SK-N-SH (cell line): ENCODE measurements at regions not wholly inside any gene's neighbourhood (a gene's known extent, or its start where the extent isn't known, plus 50 kb on each side); places are given as distances from the start of the nearest gene placed in this dataset.

ENCODE experiments used
- CTCF ChIA-PET: fragments of 300-600, 350-600 bp; formaldehyde crosslinking; extraction: SDS; loops from one replicate; lab custom pipeline; 2021; lab: Yijun Ruan, JAX
- POLR2A ChIA-PET: fragments of 350-600 bp; sonication (Branson Sonifier 250); formaldehyde crosslinking; extraction: SDS; loops from one replicate; lab custom pipeline; 2020; ENCODE audit warnings: antibody characterized with exemption, inconsistent platforms; lab: Yijun Ruan, JAX
- DNase-seq: peaks from one replicate; pipeline ENCODE4 v3.0.0; 2012
- H2AFZ ChIP-seq: fragments of 200-600 bp; sonication (generic); 2 replicates; pipeline ENCODE4 v1.8.1; 2016; ENCODE audit warnings: antibody characterized with exemption, mild to moderate bottlenecking, low read depth
- H3F3A ChIP-seq: fragments of 200-600 bp; sonication (generic); replicated peaks from 2 replicates; pipeline ENCODE3; 2016; ENCODE audit warnings: antibody characterized with exemption, mild to moderate bottlenecking; ENCODE audit not compliant: insufficient read depth
- H3K27ac ChIP-seq, 2 experiments: fragments of 200-500 bp in 1 of 2; fragments of 200-600 bp in 1 of 2; sonication (Bioruptor generic) in 1 of 2; sonication (generic), shearing (Covaris generic) in 1 of 2; 2 replicates each; pipeline versions ENCODE4 v1.5.1 to v1.6.1; 2014 to 2016; ENCODE audit warnings: low read depth in 2 of 2, inconsistent platforms in 1 of 2, low read length in 1 of 2, mild to moderate bottlenecking in 1 of 2, mixed read lengths in 1 of 2
- H3K27me3 ChIP-seq: fragments of 200-600 bp; sonication (generic), shearing (Covaris generic); 2 replicates; pipeline ENCODE4 v1.6.1; 2016; ENCODE audit warnings: mixed run types; ENCODE audit not compliant: insufficient read depth
- H3K36me3 ChIP-seq, 2 experiments: fragments of 200-500 bp in 1 of 2; fragments of 200-600 bp in 1 of 2; sonication (Bioruptor generic) in 1 of 2; sonication (generic) in 1 of 2; replicated peaks in 1 of 2; 2 replicates each; pipeline versions ENCODE3 to v1.5.1; 2014 to 2016; ENCODE audit warnings: low read length in 1 of 2, mild to moderate bottlenecking in 1 of 2; ENCODE audit not compliant: insufficient read depth in 2 of 2, control insufficient read depth in 1 of 2
- H3K4me1 ChIP-seq, 2 experiments: fragments of 200-500 bp in 1 of 2; fragments of 200-600 bp in 1 of 2; sonication (Bioruptor generic) in 1 of 2; sonication (generic), shearing (Covaris generic) in 1 of 2; 2 replicates each; pipeline versions ENCODE4 v1.5.1 to v1.6.1; 2014 to 2016; ENCODE audit warnings: low read depth in 1 of 2, low read length in 1 of 2, mixed run types in 1 of 2; ENCODE audit not compliant: insufficient read depth in 2 of 2, control insufficient read depth in 1 of 2
- H3K4me2 ChIP-seq: fragments of 200-600 bp; sonication (generic), shearing (Covaris generic); 2 replicates; pipeline ENCODE4 v1.6.1; 2017; ENCODE audit warnings: mixed run types
- H3K4me3 ChIP-seq, 2 experiments: fragments of 200-500 bp in 1 of 2; fragments of 200-600 bp in 1 of 2; sonication (Bioruptor generic) in 1 of 2; sonication (generic), shearing (Covaris generic) in 1 of 2; 2 replicates each; pipeline versions ENCODE4 v1.5.1 to v1.8.1; 2014 to 2016; ENCODE audit warnings: low read depth in 2 of 2, inconsistent platforms in 1 of 2, low read length in 1 of 2, mild to moderate bottlenecking in 1 of 2, mixed read lengths in 1 of 2, moderate library complexity in 1 of 2
- H3K79me2 ChIP-seq: fragments of 200-600 bp; sonication (generic); 2 replicates; pipeline ENCODE4 v1.8.1; 2017; ENCODE audit warnings: mild to moderate bottlenecking; ENCODE audit not compliant: insufficient read depth
- H3K9ac ChIP-seq: fragments of 200-600 bp; sonication (generic); 2 replicates; pipeline ENCODE4 v1.6.1; 2017; ENCODE audit warnings: mixed run types
- H3K9me2 ChIP-seq: fragments of 200-600 bp; sonication (generic); 2 replicates; pipeline ENCODE4 v1.6.1; 2017; ENCODE audit warnings: mixed run types
- H3K9me3 ChIP-seq: fragments of 200-600 bp; sonication (generic); 2 replicates; pipeline ENCODE4 v1.6.1; 2017; ENCODE audit warnings: mixed run types, mild to moderate bottlenecking, moderate library complexity
- H4K20me1 ChIP-seq: fragments of 200-600 bp; sonication (generic); 2 replicates; pipeline ENCODE4 v1.6.1; 2017; ENCODE audit warnings: mild to moderate bottlenecking, mixed run types; ENCODE audit not compliant: insufficient read depth
- EP300 ChIP-seq, 2 experiments: IDR thresholded peaks; 2 replicates each; pipeline versions ENCODE4 v1.4.0 to v1.6.1; 2012; ENCODE audit warnings: borderline replicate concordance in 1 of 2, low read depth in 1 of 2, low read length in 1 of 2
- FOSL2 ChIP-seq: IDR thresholded peaks from 2 replicates; pipeline ENCODE4 v1.4.0; 2012; ENCODE audit warnings: low read depth, mild to moderate bottlenecking, moderate library complexity, borderline replicate concordance
- FOXJ3 ChIP-seq: sonication (generic); formaldehyde crosslinking; IDR thresholded peaks from 2 replicates; pipeline ENCODE4 v1.5.1; 2020; ENCODE audit warnings: mild to moderate bottlenecking, missing genetic modification reagents
- GABPA ChIP-seq: IDR thresholded peaks from 2 replicates; pipeline ENCODE4 v1.4.0; 2012; ENCODE audit warnings: low read depth, mild to moderate bottlenecking
- GATA2 ChIP-seq: sonication (generic); formaldehyde crosslinking; IDR thresholded peaks from 2 replicates; pipeline ENCODE4 v1.5.0; 2020; ENCODE audit warnings: mild to moderate bottlenecking, missing genetic modification reagents
- JUND ChIP-seq: IDR thresholded peaks from 2 replicates; pipeline ENCODE4 v1.4.0; 2012
- MXI1 ChIP-seq: IDR thresholded peaks from 2 replicates; pipeline ENCODE4 v1.6.1; 2012; ENCODE audit warnings: mild to moderate bottlenecking, low read depth, low read length, improper control_type of control experiment
- NFIC ChIP-seq: IDR thresholded peaks from 2 replicates; pipeline ENCODE4 v1.4.0; 2012; ENCODE audit warnings: borderline replicate concordance
- RAD21 ChIP-seq: IDR thresholded peaks from 2 replicates; pipeline ENCODE4 v1.6.1; 2012; ENCODE audit warnings: mild to moderate bottlenecking, low read length
- RCOR1 ChIP-seq: fragments of 150-350 bp; IDR thresholded peaks from 2 replicates; pipeline ENCODE4 v1.6.1; 2017; ENCODE audit warnings: antibody characterized with exemption, low read length
- YY1 ChIP-seq: IDR thresholded peaks from 2 replicates; pipeline ENCODE4 v1.4.0; 2012; ENCODE audit warnings: low read depth, mild to moderate bottlenecking
- WGBS: methylation state at CpG from one replicate; pipeline ENCODE4 v1.1.6; 2017; ENCODE audit warnings: low lambda C conversion rate; 5-methylcytosine and 5-hydroxymethylcytosine counted together
- TF ChIP-seq, protein P1 (sequence below): fragments of 150-350 bp; IDR thresholded peaks from 2 replicates; pipeline ENCODE4 v1.6.1; 2017; ENCODE audit warnings: antibody characterized with exemption, low read length, low read depth, borderline replicate concordance
- TF ChIP-seq, protein P2 (sequence below): fragments of 200-600 bp; sonication (generic); IDR thresholded peaks from 2 replicates; pipeline ENCODE4 v1.6.1; 2017; ENCODE audit warnings: antibody characterized with exemption, mild to moderate bottlenecking, moderate library complexity

DNA sequence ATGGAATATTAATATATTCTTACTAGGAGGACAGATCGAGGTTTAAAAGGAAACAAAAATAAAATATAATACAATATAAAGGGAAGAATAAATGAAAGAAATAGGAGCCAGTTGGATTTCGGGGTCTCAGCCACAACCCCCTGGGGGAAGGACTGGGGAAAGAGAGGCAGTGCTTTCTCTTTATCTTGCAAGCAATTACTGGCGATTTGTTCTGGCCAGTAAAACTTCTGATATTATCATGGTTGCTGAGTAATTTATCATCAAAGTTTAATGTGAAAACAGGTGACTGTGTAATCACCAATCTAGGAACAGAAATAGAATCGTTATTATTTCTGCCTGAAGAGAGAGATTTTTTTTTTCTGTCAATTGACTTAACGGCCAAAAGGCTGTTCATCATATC lies 917.7 kb upstream of the CELF4 start:
- WGBS: 3% methylated on average over 5 of the region's 5 CpGs

DNA sequence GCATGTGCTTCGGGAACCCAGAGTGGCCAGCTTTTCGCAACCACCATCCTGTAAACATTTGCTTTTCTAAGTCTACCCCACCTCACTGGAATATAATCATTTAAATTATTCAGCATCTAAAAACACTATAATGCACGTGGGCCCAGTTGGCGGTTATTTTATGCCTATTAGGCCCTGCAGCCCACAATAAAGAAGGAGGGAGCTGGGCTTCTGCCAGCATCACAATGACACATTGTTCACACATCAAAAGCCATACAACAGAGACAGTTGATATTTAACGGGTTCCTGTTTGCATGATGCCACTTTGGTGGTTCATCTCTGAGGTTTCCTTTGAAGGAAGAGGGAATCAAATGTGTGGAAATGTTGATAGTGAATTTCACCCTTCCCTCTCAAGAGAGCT lies 916.0 kb upstream of the CELF4 start:
- DNase-seq: no peak
- H3F3A ChIP-seq: no peaks in the 10 kb centered on the region
- H3K4me1 ChIP-seq: peaks cover 0 to 2% of the 10 kb centered on the region in 2 experiments; a peak in 2 of 4 replicates
- no peaks in the 10 kb centered on the region for H4K20me1 ChIP-seq
- no peak overlapping the region for H3K4me2 ChIP-seq
- H3K9me3 ChIP-seq: no peaks in the 10 kb centered on the region
- WGBS: 33% methylated on average over 5 of the region's 5 CpGs
- H3K9ac ChIP-seq: no peak overlapping the region
- TF ChIP-seq GABPA (no peak), RAD21 (no peak)
- TF ChIP-seq, all 33 proteins: peak for 0
- no peaks in the 10 kb centered on the region for H3K79me2 ChIP-seq
- ChIA-PET CTCF (no interaction called here), POLR2A (no interaction called here)
- H3K36me3 ChIP-seq: no peaks in the 10 kb centered on the region
- no peak overlapping the region for H3K4me3 ChIP-seq
- H3K27me3 ChIP-seq: no peaks in the 10 kb centered on the region
- H2AFZ ChIP-seq: no peak overlapping the region
- H3K27ac ChIP-seq: no peak overlapping the region
- no peaks in the 10 kb centered on the region for H3K9me2 ChIP-seq

More for the DNA sequence above, 917.7 kb upstream of the CELF4 start:
- no peaks in the 10 kb centered on the region for H3K9me3 ChIP-seq
- H4K20me1 ChIP-seq: no peaks in the 10 kb centered on the region
- H2AFZ ChIP-seq: no peak overlapping the region
- H3K9me2 ChIP-seq: no peaks in the 10 kb centered on the region
- H3K36me3 ChIP-seq: no peaks in the 10 kb centered on the region
- no peak overlapping the region for H3K4me3 ChIP-seq
- POLR2A ChIA-PET: no interaction called here
- peak; percentile 5 for DNase-seq
- H3K27ac ChIP-seq: no peak overlapping the region
- no peaks in the 10 kb centered on the region for H3K79me2 ChIP-seq
- TF ChIP-seq, protein P1, sequence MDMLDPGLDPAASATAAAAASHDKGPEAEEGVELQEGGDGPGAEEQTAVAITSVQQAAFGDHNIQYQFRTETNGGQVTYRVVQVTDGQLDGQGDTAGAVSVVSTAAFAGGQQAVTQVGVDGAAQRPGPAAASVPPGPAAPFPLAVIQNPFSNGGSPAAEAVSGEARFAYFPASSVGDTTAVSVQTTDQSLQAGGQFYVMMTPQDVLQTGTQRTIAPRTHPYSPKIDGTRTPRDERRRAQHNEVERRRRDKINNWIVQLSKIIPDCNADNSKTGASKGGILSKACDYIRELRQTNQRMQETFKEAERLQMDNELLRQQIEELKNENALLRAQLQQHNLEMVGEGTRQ: no peak
- TF ChIP-seq NFIC: no peak
- TF ChIP-seq MXI1: no peak
- TF ChIP-seq, protein P2, sequence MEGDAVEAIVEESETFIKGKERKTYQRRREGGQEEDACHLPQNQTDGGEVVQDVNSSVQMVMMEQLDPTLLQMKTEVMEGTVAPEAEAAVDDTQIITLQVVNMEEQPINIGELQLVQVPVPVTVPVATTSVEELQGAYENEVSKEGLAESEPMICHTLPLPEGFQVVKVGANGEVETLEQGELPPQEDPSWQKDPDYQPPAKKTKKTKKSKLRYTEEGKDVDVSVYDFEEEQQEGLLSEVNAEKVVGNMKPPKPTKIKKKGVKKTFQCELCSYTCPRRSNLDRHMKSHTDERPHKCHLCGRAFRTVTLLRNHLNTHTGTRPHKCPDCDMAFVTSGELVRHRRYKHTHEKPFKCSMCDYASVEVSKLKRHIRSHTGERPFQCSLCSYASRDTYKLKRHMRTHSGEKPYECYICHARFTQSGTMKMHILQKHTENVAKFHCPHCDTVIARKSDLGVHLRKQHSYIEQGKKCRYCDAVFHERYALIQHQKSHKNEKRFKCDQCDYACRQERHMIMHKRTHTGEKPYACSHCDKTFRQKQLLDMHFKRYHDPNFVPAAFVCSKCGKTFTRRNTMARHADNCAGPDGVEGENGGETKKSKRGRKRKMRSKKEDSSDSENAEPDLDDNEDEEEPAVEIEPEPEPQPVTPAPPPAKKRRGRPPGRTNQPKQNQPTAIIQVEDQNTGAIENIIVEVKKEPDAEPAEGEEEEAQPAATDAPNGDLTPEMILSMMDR: no peak
- TF ChIP-seq GATA2 (CRISPR knock-in tag): peak; percentile 71
- peak in 1 of 2 experiments; percentile 47; a peak in 1 of 4 replicates for TF ChIP-seq EP300 (IDR thresholded peaks at IDR 0.05; ENCODE audit: borderline replicate concordance in 1 of 2, low read depth in 1 of 2, low read length in 1 of 2)
- TF ChIP-seq FOXJ3: no peak
- TF ChIP-seq FOSL2: no peak
- no peak for TF ChIP-seq JUND
- TF ChIP-seq YY1: no peak
- peak; percentile 40; the same call in 1 of the 2 replicates for TF ChIP-seq RCOR1
- no peaks in the 10 kb centered on the region for H3F3A ChIP-seq
- H3K27me3 ChIP-seq: no peaks in the 10 kb centered on the region
- no peak overlapping the region for H3K9ac ChIP-seq
- H3K4me1 ChIP-seq: peaks cover 0 to 2% of the 10 kb centered on the region in 2 experiments; a peak in 2 of 4 replicates
- H3K4me2 ChIP-seq: no peak overlapping the region
- CTCF ChIA-PET: no interaction called here
